ENCODE measurements at regions not wholly inside any gene's neighbourhood (a gene's known extent, or its start where the extent isn't known, plus 50 kb on each side); places are given as distances from the start of the nearest gene placed in this dataset.

GRCh38 chr1:54463259-54464030 is 57.3 kb upstream of the SSBP3 start:
- Histone ChIP-seq H3K4me1 (ENCODE audit: control insufficient read depth in 2 of 2, insufficient read depth in 2 of 2, low read length in 2 of 2) (peaks cover 27 to 37% of the 10 kb centered on the region in 2 donors), H3K9me3 (ENCODE audit: control insufficient read depth in 2 of 3, low read length in 3 of 3) (no peaks in the 10 kb centered on the region), H3K27ac (ENCODE audit: low read depth, low read length) (no peak overlapping the region), H3K36me3 (ENCODE audit: control insufficient read depth in 2 of 3, insufficient read depth in 3 of 3, low read length in 3 of 3) (no peaks in the 10 kb centered on the region), H3K27me3 (ENCODE audit: control insufficient read depth in 2 of 2, insufficient read depth in 2 of 2, low read length in 2 of 2) (no peaks in the 10 kb centered on the region), H3K4me3 (ENCODE audit: low read length) (no peak overlapping the region)
- Mint-ChIP-seq H3K4me3 (peak overlapping the region in 2 of 10 donors; percentile 16 to 34), H3K36me3 (peaks cover 0 to 5% (median 0%) of the 10 kb centered on the region in 5 donors), H3K27ac (peak overlapping the region in 8 of 9 donors; percentile 49 to 95 (median 58)), H3K27me3 (peaks cover 0 to 4% (median 0%) of the 10 kb centered on the region in 5 donors), H3K9me3 (peaks cover 0 to 6% (median 0%) of the 10 kb centered on the region in 11 donors), H3K4me1 (peaks cover 15 to 50% (median 44%) of the 10 kb centered on the region in 7 donors)
- POLR2A ChIA-PET: interaction anchor here (0.6 to 5.8 kb wide), 4 partner anchors 8 to 57 kb away, joined by 3 to 45 read pairs (median 4); partner anchors contain the start of gene SSBP3
- peak in 1 of 9 donors; percentile 21 for DNase-seq
- ATAC-seq: no peak
- CTCF ChIA-PET: interaction anchor here (0.6 kb wide), 1 partner anchor 101 kb away, joined by 3 read pairs; no protein-coding TSS in a partner anchor
- intact Hi-C loops (cut with micrococcal nuclease): no loop called here

- ATAC-seq (no peak), DNase-seq (no peak)
- H3K4me3 ChIP-seq (ENCODE audit: low read length): no peak overlapping the region
- no peaks in the 10 kb centered on the region for H3K27me3 ChIP-seq (ENCODE audit: control insufficient read depth in 2 of 2, insufficient read depth in 2 of 2, low read length in 2 of 2)
- peak overlapping the region in 6 of 9 donors; percentile 9 to 95 (median 73) for H3K27ac Mint-ChIP-seq
- intact Hi-C loops (cut with micrococcal nuclease): no loop called here
- peaks cover 27 to 37% of the 10 kb centered on the region in 2 donors for H3K4me1 ChIP-seq (ENCODE audit: control insufficient read depth in 2 of 2, insufficient read depth in 2 of 2, low read length in 2 of 2)
- no peaks in the 10 kb centered on the region for H3K36me3 ChIP-seq (ENCODE audit: control insufficient read depth in 2 of 3, insufficient read depth in 3 of 3, low read length in 3 of 3)
- CTCF ChIA-PET: interaction anchor here (0.6 to 1.2 kb wide), 2 partner anchors 26 to 100 kb away, joined by 3 read pairs; no protein-coding TSS in a partner anchor
- H3K9me3 ChIP-seq (ENCODE audit: control insufficient read depth in 2 of 3, low read length in 3 of 3): no peaks in the 10 kb centered on the region
- POLR2A ChIA-PET: interaction anchor here (0.6 to 5.8 kb wide), 4 partner anchors 8 to 56 kb away, joined by 3 to 45 read pairs (median 4); partner anchors contain the start of gene SSBP3
- peaks cover 0 to 5% (median 0%) of the 10 kb centered on the region in 5 donors for H3K36me3 Mint-ChIP-seq
- H3K4me1 Mint-ChIP-seq: peaks cover 15 to 53% (median 49%) of the 10 kb centered on the region in 7 donors
- peaks cover 0 to 9% (median 0%) of the 10 kb centered on the region in 11 donors for H3K9me3 Mint-ChIP-seq
- peaks cover 0 to 4% (median 0%) of the 10 kb centered on the region in 5 donors for H3K27me3 Mint-ChIP-seq
- no peak overlapping the region for H3K4me3 Mint-ChIP-seq
- H3K27ac ChIP-seq (ENCODE audit: low read depth, low read length): no peak overlapping the region
Measured at GRCh38 chr1:54462597-54463258, 56.5 kb upstream of the SSBP3 start.

GRCh38 chr1:54461731-54462596 is 55.8 kb upstream of the SSBP3 start:
- peak overlapping the region in 1 of 10 donors; percentile 83 for H3K4me3 Mint-ChIP-seq
- H3K27ac Mint-ChIP-seq: peak overlapping the region in 8 of 9 donors; percentile 75 to 97 (median 90)
- DNase-seq (no peak), ATAC-seq (no peak)
- H3K36me3 Mint-ChIP-seq: peaks cover 0 to under 1% (median 0%) of the 10 kb centered on the region in 5 donors
- peaks cover 0 to 5% (median 0%) of the 10 kb centered on the region in 11 donors for H3K9me3 Mint-ChIP-seq
- peaks cover 27 to 37% of the 10 kb centered on the region in 2 donors for H3K4me1 ChIP-seq (ENCODE audit: control insufficient read depth in 2 of 2, insufficient read depth in 2 of 2, low read length in 2 of 2)
- H3K27ac ChIP-seq (ENCODE audit: low read depth, low read length): no peak overlapping the region
- H3K4me1 Mint-ChIP-seq: peaks cover 15 to 53% (median 45%) of the 10 kb centered on the region in 7 donors
- ChIA-PET CTCF (interaction anchor here (0.9 to 1.2 kb wide), 2 partner anchors 10 to 27 kb away, joined by 3 read pairs; no protein-coding TSS in a partner anchor), POLR2A (interaction anchor here (2.1 to 5.8 kb wide), 2 partner anchors 13 to 24 kb away, joined by 8 to 45 read pairs; no protein-coding TSS in a partner anchor)
- no peaks in the 10 kb centered on the region for H3K9me3 ChIP-seq (ENCODE audit: control insufficient read depth in 2 of 3, low read length in 3 of 3)
- H3K27me3 ChIP-seq (ENCODE audit: control insufficient read depth in 2 of 2, insufficient read depth in 2 of 2, low read length in 2 of 2): no peaks in the 10 kb centered on the region
- no peaks in the 10 kb centered on the region for H3K36me3 ChIP-seq (ENCODE audit: control insufficient read depth in 2 of 3, insufficient read depth in 3 of 3, low read length in 3 of 3)
- intact Hi-C loops (cut with micrococcal nuclease): loop anchor here in 1 of 2 donors (2.0 kb wide), 1 partner anchor 55 kb away; the partner anchor contains the start of gene SSBP3
- H3K27me3 Mint-ChIP-seq: peaks cover 0 to 2% (median 0%) of the 10 kb centered on the region in 5 donors
- no peak overlapping the region for H3K4me3 ChIP-seq (ENCODE audit: low read length)

GRCh38 chr1:54460861-54461387 is 54.7 kb upstream of the SSBP3 start:
- DNase-seq (no peak), ATAC-seq (no peak)
- H3K27me3 ChIP-seq (ENCODE audit: control insufficient read depth in 2 of 2, insufficient read depth in 2 of 2, low read length in 2 of 2): no peaks in the 10 kb centered on the region
- intact Hi-C loops (cut with micrococcal nuclease): loop anchor here in 1 of 2 donors (1.0 to 2.0 kb wide), 3 partner anchors 14 to 54 kb away; partner anchors contain the start of gene SSBP3
- H3K36me3 ChIP-seq (ENCODE audit: control insufficient read depth in 2 of 3, insufficient read depth in 3 of 3, low read length in 3 of 3): no peaks in the 10 kb centered on the region
- no peaks in the 10 kb centered on the region for H3K9me3 ChIP-seq (ENCODE audit: control insufficient read depth in 2 of 3, low read length in 3 of 3)
- peaks cover 0 to 2% (median 0%) of the 10 kb centered on the region in 5 donors for H3K27me3 Mint-ChIP-seq
- H3K4me1 Mint-ChIP-seq: peaks cover 15 to 53% (median 43%) of the 10 kb centered on the region in 7 donors
- H3K27ac Mint-ChIP-seq: peak overlapping the region in 8 of 9 donors; percentile 75 to 98 (median 93)
- ChIA-PET CTCF (interaction anchor here (0.9 to 1.0 kb wide), 2 partner anchors 11 to 27 kb away, joined by 3 read pairs; no protein-coding TSS in a partner anchor), POLR2A (interaction anchor here (1.3 to 5.8 kb wide), 7 partner anchors 9 to 48 kb away, joined by 4 to 45 read pairs (median 7); no protein-coding TSS in a partner anchor)
- peaks cover 27 to 37% of the 10 kb centered on the region in 2 donors for H3K4me1 ChIP-seq (ENCODE audit: control insufficient read depth in 2 of 2, insufficient read depth in 2 of 2, low read length in 2 of 2)
- no peaks in the 10 kb centered on the region for H3K36me3 Mint-ChIP-seq
- no peak overlapping the region for H3K4me3 ChIP-seq (ENCODE audit: low read length)
- H3K9me3 Mint-ChIP-seq: peaks cover 0 to 5% (median 0%) of the 10 kb centered on the region in 11 donors
- peak overlapping the region; percentile 64 for H3K27ac ChIP-seq (ENCODE audit: low read depth, low read length)
- H3K4me3 Mint-ChIP-seq: peak overlapping the region in 7 of 10 donors; percentile 23 to 83 (median 73)

- H3K4me1 Mint-ChIP-seq: peaks cover 15 to 51% (median 40%) of the 10 kb centered on the region in 7 donors
- ChIA-PET CTCF (interaction anchor here (0.5 to 1.4 kb wide), 6 partner anchors 18 to 620 kb away, joined by 3 to 6 read pairs (median 3); no protein-coding TSS in a partner anchor), POLR2A (interaction anchor here (0.5 to 5.8 kb wide), 12 partner anchors 9 to 714 kb away, joined by 3 to 45 read pairs (median 4); partner anchors contain the start of genes CYB5RL, MRPL37 and SSBP3)
- peaks cover 27 to 37% of the 10 kb centered on the region in 2 donors for H3K4me1 ChIP-seq (ENCODE audit: control insufficient read depth in 2 of 2, insufficient read depth in 2 of 2, low read length in 2 of 2)
- H3K9me3 Mint-ChIP-seq: peaks cover 0 to 5% (median 0%) of the 10 kb centered on the region in 11 donors
- H3K4me3 Mint-ChIP-seq: peak overlapping the region; percentile 35 to 83 (median 72)
- peak overlapping the region; percentile 33 to 98 (median 91) for H3K27ac Mint-ChIP-seq
- intact Hi-C loops (cut with micrococcal nuclease): loop anchor here in 1 of 2 donors (1.0 to 2.0 kb wide), 3 partner anchors 15 to 54 kb away; partner anchors contain the start of gene SSBP3
- DNase-seq (peak in 7 of 9 donors; percentile 67 to 88 (median 84)), ATAC-seq (peak; percentile 94)
- H3K27me3 Mint-ChIP-seq: peaks cover 0 to 2% (median 0%) of the 10 kb centered on the region in 5 donors
- H3K4me3 ChIP-seq (ENCODE audit: low read length): peak overlapping the region; percentile 23
- no peaks in the 10 kb centered on the region for H3K9me3 ChIP-seq (ENCODE audit: control insufficient read depth in 2 of 3, low read length in 3 of 3)
- peak overlapping the region; percentile 64 for H3K27ac ChIP-seq (ENCODE audit: low read depth, low read length)
- H3K27me3 ChIP-seq (ENCODE audit: control insufficient read depth in 2 of 2, insufficient read depth in 2 of 2, low read length in 2 of 2): no peaks in the 10 kb centered on the region
- H3K36me3 Mint-ChIP-seq: no peaks in the 10 kb centered on the region
- no peaks in the 10 kb centered on the region for H3K36me3 ChIP-seq (ENCODE audit: control insufficient read depth in 2 of 3, insufficient read depth in 3 of 3, low read length in 3 of 3)
Measured at GRCh38 chr1:54460351-54460750, 54.2 kb upstream of the SSBP3 start.
